Fibroblast of the aortic adventitia (primary cell): ENCODE measurements at regions not wholly inside any gene's neighbourhood (a gene's known extent, or its start where the extent isn't known, plus 50 kb on each side); places are given as distances from the start of the nearest gene placed in this dataset.

ENCODE experiments used
- DNase-seq: peaks from one replicate; pipeline ENCODE4 v3.0.0-alpha.2; 2010; ENCODE audit warnings: low read depth
- H3K4me3 ChIP-seq: 2 replicates; pipeline ENCODE4 v1.5.1; 2011; ENCODE audit warnings: low read depth, mild to moderate bottlenecking, control low read depth, low read length, moderate library complexity
- TF ChIP-seq, protein P1 (sequence below): IDR thresholded peaks from 2 replicates; pipeline ENCODE4 v1.5.1; 2011; ENCODE audit warnings: mild to moderate bottlenecking, low read length, control low read depth, inconsistent platforms; ENCODE audit not compliant: insufficient read depth

DNA sequence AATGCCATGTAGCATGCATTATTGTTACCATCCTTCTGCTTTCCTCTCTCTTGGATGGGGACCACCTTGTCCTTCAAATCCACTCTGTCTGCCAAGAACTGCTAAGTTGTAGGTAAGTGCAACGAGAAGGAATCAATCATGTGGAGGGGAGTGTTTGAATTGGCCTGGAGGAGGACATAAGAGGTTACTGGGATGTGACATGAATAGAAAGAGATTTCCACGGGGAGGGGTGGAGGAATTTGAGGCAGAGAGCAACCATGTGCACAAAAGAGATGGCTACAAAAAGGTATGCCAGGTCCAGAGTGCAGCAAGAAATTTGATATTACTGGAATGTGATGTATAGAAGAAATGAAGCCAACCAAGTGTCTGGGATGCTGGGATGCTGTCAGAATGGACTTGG lies 648.9 kb upstream of the KLF4 start:
- no peak for DNase-seq
- no peak overlapping the region for H3K4me3 ChIP-seq
- TF ChIP-seq, protein P1, sequence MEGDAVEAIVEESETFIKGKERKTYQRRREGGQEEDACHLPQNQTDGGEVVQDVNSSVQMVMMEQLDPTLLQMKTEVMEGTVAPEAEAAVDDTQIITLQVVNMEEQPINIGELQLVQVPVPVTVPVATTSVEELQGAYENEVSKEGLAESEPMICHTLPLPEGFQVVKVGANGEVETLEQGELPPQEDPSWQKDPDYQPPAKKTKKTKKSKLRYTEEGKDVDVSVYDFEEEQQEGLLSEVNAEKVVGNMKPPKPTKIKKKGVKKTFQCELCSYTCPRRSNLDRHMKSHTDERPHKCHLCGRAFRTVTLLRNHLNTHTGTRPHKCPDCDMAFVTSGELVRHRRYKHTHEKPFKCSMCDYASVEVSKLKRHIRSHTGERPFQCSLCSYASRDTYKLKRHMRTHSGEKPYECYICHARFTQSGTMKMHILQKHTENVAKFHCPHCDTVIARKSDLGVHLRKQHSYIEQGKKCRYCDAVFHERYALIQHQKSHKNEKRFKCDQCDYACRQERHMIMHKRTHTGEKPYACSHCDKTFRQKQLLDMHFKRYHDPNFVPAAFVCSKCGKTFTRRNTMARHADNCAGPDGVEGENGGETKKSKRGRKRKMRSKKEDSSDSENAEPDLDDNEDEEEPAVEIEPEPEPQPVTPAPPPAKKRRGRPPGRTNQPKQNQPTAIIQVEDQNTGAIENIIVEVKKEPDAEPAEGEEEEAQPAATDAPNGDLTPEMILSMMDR = no peak

- no peak overlapping the region for H3K4me3 ChIP-seq
- peak; percentile 73 for DNase-seq
- TF ChIP-seq, protein P1 = no peak
These were observed 647.1 kb upstream of the KLF4 start for GRCh38 chr9:108136656-108137055.

DNA sequence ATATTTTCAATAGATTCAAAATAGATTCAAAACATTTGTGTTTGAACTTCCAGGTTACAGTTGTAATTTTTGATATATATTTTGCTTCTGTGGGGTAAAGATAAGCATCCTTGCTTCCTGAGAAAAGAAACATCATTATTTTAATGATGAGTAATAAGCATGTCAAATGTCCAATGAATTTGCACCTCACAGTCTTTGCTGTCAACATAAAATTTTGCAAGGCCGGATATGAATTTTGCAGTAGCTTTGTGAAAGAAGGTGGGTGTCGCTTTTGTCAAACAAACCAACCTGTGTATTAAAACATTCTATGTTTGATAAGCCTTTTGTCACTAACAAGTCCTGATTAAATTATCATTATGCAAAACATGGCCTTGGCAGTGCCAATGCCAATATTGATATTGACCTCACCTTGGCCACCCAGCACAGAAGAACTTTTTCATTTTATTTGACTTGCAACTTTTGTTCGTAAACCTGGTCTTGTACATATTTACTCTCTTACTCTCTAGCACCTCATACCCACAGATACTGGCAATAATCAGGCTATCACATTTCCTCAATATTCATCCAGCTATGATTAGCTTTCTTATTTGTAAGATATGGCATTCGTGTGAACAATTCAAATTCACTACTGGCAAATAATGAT lies 645.0 kb upstream of the KLF4 start:
- no peak for DNase-seq
- TF ChIP-seq, protein P1 = no peak
- no peak overlapping the region for H3K4me3 ChIP-seq

DNA sequence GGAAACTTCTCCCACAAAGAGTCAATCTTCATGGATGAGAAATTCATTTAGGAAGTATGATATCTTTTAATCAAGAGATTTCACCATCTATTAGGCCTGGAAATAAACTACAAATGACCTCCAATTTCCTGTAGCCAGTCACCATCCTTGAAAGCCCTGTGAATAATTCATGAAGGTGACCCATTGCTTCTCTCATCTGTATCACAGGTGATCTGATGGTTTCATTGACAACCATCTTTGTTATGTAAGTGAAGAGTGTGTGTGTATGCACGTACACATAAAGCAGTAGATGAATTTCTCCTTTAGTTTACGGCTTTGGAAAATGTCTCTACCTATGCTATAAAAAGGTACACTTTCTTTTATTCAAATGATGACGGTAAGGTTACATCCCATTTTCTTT lies 644.1 kb upstream of the KLF4 start:
- DNase-seq = no peak
- H3K4me3 ChIP-seq = no peak overlapping the region
- TF ChIP-seq, protein P1 = no peak

DNA sequence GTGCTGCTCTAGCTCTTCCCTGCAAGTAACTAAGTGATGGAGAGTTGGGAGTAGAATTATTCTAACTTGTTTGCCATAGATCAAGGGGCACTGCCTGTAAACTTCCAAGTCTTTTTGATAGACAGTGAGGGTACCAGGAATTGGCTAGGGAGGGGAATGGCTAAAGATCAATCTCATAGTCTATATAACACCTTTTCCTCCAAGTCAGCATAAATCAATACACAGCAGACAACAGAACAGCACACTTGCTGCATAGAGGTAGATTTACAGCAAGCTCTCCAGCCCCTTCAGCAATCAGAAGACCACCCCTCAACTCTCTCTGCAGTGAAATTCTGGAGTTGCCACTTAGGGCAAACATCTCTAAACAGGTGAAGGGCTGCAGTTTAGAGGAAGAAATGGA lies 643.5 kb upstream of the KLF4 start:
- H3K4me3 ChIP-seq = no peak overlapping the region
- TF ChIP-seq, protein P1 = no peak
- no peak for DNase-seq

DNA sequence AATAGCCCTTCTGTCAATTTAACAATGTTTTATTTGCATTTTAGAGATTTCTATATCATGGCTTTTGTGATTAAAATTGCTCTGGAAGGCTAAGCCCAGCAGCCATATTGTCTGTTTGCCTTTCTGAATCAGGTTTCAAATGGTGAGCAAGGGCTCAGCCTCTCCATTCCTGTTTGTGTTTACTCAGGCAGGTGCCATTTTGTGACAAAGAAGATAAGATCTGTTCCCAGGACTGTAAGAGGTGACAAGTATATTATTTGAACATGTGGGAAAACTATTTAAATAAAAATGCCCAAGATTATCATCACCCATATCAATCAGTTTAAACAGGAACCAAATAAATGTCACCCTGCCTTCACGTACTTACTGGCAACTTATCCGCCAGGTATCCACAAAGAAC lies 641.3 kb upstream of the KLF4 start:
- TF ChIP-seq, protein P1 = no peak
- no peak for DNase-seq
- no peak overlapping the region for H3K4me3 ChIP-seq

DNA sequence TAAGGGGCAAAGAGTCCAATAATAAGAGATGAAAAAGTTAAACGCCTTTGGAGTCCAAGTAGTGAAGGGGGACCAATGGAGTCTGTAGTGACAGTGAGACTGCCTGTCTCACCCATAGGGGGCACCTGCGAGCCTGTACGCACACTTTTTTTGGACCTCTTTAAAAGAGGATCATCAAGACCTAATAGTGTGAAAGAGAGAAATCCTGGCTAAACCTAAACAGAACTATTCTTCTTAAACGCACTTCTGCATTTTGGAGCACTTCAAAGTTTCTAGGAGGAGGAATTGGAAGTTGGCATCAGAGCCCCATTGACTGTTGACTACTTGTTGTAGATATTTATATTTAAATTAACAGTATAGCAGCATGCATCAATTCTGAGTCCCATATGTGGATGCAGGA lies 636.1 kb upstream of the KLF4 start:
- no peak for DNase-seq
- no peak overlapping the region for H3K4me3 ChIP-seq
- TF ChIP-seq, protein P1 = peak; percentile 33
